SK-N-SH (cell line): ENCODE measurements at regions not wholly inside any gene's neighbourhood (a gene's known extent, or its start where the extent isn't known, plus 50 kb on each side); places are given as distances from the start of the nearest gene placed in this dataset.

Experiments used
- CTCF ChIA-PET: fragments of 300-600, 350-600 bp; formaldehyde crosslinking; extraction: SDS; loops from one replicate; lab custom pipeline; 2021; lab: Yijun Ruan, JAX
- POLR2A ChIA-PET: fragments of 350-600 bp; sonication (Branson Sonifier 250); formaldehyde crosslinking; extraction: SDS; loops from one replicate; lab custom pipeline; 2020; ENCODE audit warnings: antibody characterized with exemption, inconsistent platforms; lab: Yijun Ruan, JAX
- DNase-seq: peaks from one replicate; pipeline ENCODE4 v3.0.0; 2012
- H2AFZ ChIP-seq: fragments of 200-600 bp; sonication (generic); 2 replicates; pipeline ENCODE4 v1.8.1; 2016; ENCODE audit warnings: antibody characterized with exemption, mild to moderate bottlenecking, low read depth
- H3F3A ChIP-seq: fragments of 200-600 bp; sonication (generic); replicated peaks from 2 replicates; pipeline ENCODE3; 2016; ENCODE audit warnings: antibody characterized with exemption, mild to moderate bottlenecking; ENCODE audit not compliant: insufficient read depth
- H3K27ac ChIP-seq, 2 experiments: fragments of 200-500 bp in 1 of 2; fragments of 200-600 bp in 1 of 2; sonication (Bioruptor generic) in 1 of 2; sonication (generic), shearing (Covaris generic) in 1 of 2; 2 replicates each; pipeline versions ENCODE4 v1.5.1 to v1.6.1; 2014 to 2016; ENCODE audit warnings: low read depth in 2 of 2, inconsistent platforms in 1 of 2, low read length in 1 of 2, mild to moderate bottlenecking in 1 of 2, mixed read lengths in 1 of 2
- H3K27me3 ChIP-seq: fragments of 200-600 bp; sonication (generic), shearing (Covaris generic); 2 replicates; pipeline ENCODE4 v1.6.1; 2016; ENCODE audit warnings: mixed run types; ENCODE audit not compliant: insufficient read depth
- H3K36me3 ChIP-seq, 2 experiments: fragments of 200-500 bp in 1 of 2; fragments of 200-600 bp in 1 of 2; sonication (Bioruptor generic) in 1 of 2; sonication (generic) in 1 of 2; replicated peaks in 1 of 2; 2 replicates each; pipeline versions ENCODE3 to v1.5.1; 2014 to 2016; ENCODE audit warnings: low read length in 1 of 2, mild to moderate bottlenecking in 1 of 2; ENCODE audit not compliant: insufficient read depth in 2 of 2, control insufficient read depth in 1 of 2
- H3K4me1 ChIP-seq, 2 experiments: fragments of 200-500 bp in 1 of 2; fragments of 200-600 bp in 1 of 2; sonication (Bioruptor generic) in 1 of 2; sonication (generic), shearing (Covaris generic) in 1 of 2; 2 replicates each; pipeline versions ENCODE4 v1.5.1 to v1.6.1; 2014 to 2016; ENCODE audit warnings: low read depth in 1 of 2, low read length in 1 of 2, mixed run types in 1 of 2; ENCODE audit not compliant: insufficient read depth in 2 of 2, control insufficient read depth in 1 of 2
- H3K4me2 ChIP-seq: fragments of 200-600 bp; sonication (generic), shearing (Covaris generic); 2 replicates; pipeline ENCODE4 v1.6.1; 2017; ENCODE audit warnings: mixed run types
- H3K4me3 ChIP-seq, 2 experiments: fragments of 200-500 bp in 1 of 2; fragments of 200-600 bp in 1 of 2; sonication (Bioruptor generic) in 1 of 2; sonication (generic), shearing (Covaris generic) in 1 of 2; 2 replicates each; pipeline versions ENCODE4 v1.5.1 to v1.8.1; 2014 to 2016; ENCODE audit warnings: low read depth in 2 of 2, inconsistent platforms in 1 of 2, low read length in 1 of 2, mild to moderate bottlenecking in 1 of 2, mixed read lengths in 1 of 2, moderate library complexity in 1 of 2
- H3K79me2 ChIP-seq: fragments of 200-600 bp; sonication (generic); 2 replicates; pipeline ENCODE4 v1.8.1; 2017; ENCODE audit warnings: mild to moderate bottlenecking; ENCODE audit not compliant: insufficient read depth
- H3K9ac ChIP-seq: fragments of 200-600 bp; sonication (generic); 2 replicates; pipeline ENCODE4 v1.6.1; 2017; ENCODE audit warnings: mixed run types
- H3K9me2 ChIP-seq: fragments of 200-600 bp; sonication (generic); 2 replicates; pipeline ENCODE4 v1.6.1; 2017; ENCODE audit warnings: mixed run types
- H3K9me3 ChIP-seq: fragments of 200-600 bp; sonication (generic); 2 replicates; pipeline ENCODE4 v1.6.1; 2017; ENCODE audit warnings: mixed run types, mild to moderate bottlenecking, moderate library complexity
- H4K20me1 ChIP-seq: fragments of 200-600 bp; sonication (generic); 2 replicates; pipeline ENCODE4 v1.6.1; 2017; ENCODE audit warnings: mild to moderate bottlenecking, mixed run types; ENCODE audit not compliant: insufficient read depth
- CHD2 ChIP-seq: fragments of 150-350 bp; IDR thresholded peaks from 2 replicates; pipeline ENCODE4 v1.6.1; 2018; ENCODE audit warnings: low read length; ENCODE audit not compliant: partially characterized antibody
- EZH2phosphoT487 ChIP-seq: fragments of 200-600 bp; sonication (generic); IDR thresholded peaks from 2 replicates; pipeline ENCODE4 v1.6.1; 2017; ENCODE audit warnings: low read depth, mixed run types, mild to moderate bottlenecking, antibody characterized with exemption, moderate library complexity, borderline replicate concordance
- FOSL2 ChIP-seq: IDR thresholded peaks from 2 replicates; pipeline ENCODE4 v1.4.0; 2012; ENCODE audit warnings: low read depth, mild to moderate bottlenecking, moderate library complexity, borderline replicate concordance
- FOXM1 ChIP-seq: IDR thresholded peaks from 2 replicates; pipeline ENCODE4 v1.4.0; 2012; ENCODE audit warnings: low read depth, mild to moderate bottlenecking
- GABPA ChIP-seq: IDR thresholded peaks from 2 replicates; pipeline ENCODE4 v1.4.0; 2012; ENCODE audit warnings: low read depth, mild to moderate bottlenecking
- JUND ChIP-seq: IDR thresholded peaks from 2 replicates; pipeline ENCODE4 v1.4.0; 2012
- MEF2A ChIP-seq: IDR thresholded peaks from 2 replicates; pipeline ENCODE4 v1.4.0; 2012; ENCODE audit warnings: low read depth, borderline replicate concordance
- NFIC ChIP-seq: IDR thresholded peaks from 2 replicates; pipeline ENCODE4 v1.4.0; 2012; ENCODE audit warnings: borderline replicate concordance
- NRF1 ChIP-seq: IDR thresholded peaks from 2 replicates; pipeline ENCODE4 v1.6.1; 2012; ENCODE audit warnings: low read depth, mild to moderate bottlenecking, low read length
- RAD21 ChIP-seq: IDR thresholded peaks from 2 replicates; pipeline ENCODE4 v1.6.1; 2012; ENCODE audit warnings: mild to moderate bottlenecking, low read length
- RCOR1 ChIP-seq: fragments of 150-350 bp; IDR thresholded peaks from 2 replicates; pipeline ENCODE4 v1.6.1; 2017; ENCODE audit warnings: antibody characterized with exemption, low read length
- RFX5 ChIP-seq: IDR thresholded peaks from 2 replicates; pipeline ENCODE4 v1.6.1; 2012; ENCODE audit warnings: mild to moderate bottlenecking, improper control_type of control experiment, low read length
- RXRA ChIP-seq: IDR thresholded peaks from 2 replicates; pipeline ENCODE4 v1.4.0; 2012; ENCODE audit warnings: low read depth, mild to moderate bottlenecking, borderline replicate concordance
- SIN3A ChIP-seq: IDR thresholded peaks from 2 replicates; pipeline ENCODE4 v1.6.1; 2012; ENCODE audit warnings: low read depth, mild to moderate bottlenecking, low read length, moderate library complexity, borderline replicate concordance
- TAF1 ChIP-seq: IDR thresholded peaks from 2 replicates; pipeline ENCODE4 v1.6.1; 2012; ENCODE audit warnings: low read depth, mild to moderate bottlenecking, low read length, moderate library complexity, borderline replicate concordance
- YY1 ChIP-seq: IDR thresholded peaks from 2 replicates; pipeline ENCODE4 v1.4.0; 2012; ENCODE audit warnings: low read depth, mild to moderate bottlenecking
- WGBS: methylation state at CpG from one replicate; pipeline ENCODE4 v1.1.6; 2017; ENCODE audit warnings: low lambda C conversion rate; 5-methylcytosine and 5-hydroxymethylcytosine counted together
- TF ChIP-seq, protein P1 (sequence below): IDR thresholded peaks from 2 replicates; pipeline ENCODE4 v1.4.0; 2012; ENCODE audit warnings: low read depth, borderline replicate concordance
- TF ChIP-seq, protein P2 (sequence below): fragments of 150-350 bp; IDR thresholded peaks from 2 replicates; pipeline ENCODE4 v1.6.1; 2016; ENCODE audit warnings: mild to moderate bottlenecking, low read depth, low read length

DNA sequence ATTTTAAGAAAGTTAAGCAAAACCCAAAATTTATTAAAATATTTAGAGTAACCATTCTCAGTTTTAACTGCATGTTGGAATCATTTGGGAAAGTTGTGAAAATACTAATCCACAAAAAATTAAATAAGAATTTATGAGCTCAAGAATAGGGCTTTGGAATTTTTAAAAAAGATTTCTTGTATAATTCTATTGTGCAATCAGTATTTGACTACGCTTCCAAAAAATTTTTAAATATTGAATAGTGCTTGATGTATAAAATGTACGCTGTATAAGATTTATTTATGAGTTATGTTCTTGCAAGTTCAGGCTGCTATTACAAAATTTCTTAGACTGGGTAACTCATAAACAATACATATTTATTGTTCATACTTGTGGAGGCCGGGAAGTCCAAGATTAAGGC is 571.7 kb downstream of the MMUT start:
- Histone ChIP-seq H3K4me3 (no peak overlapping the region), H4K20me1 (no peaks in the 10 kb centered on the region), H3K27ac (no peak overlapping the region), H3K4me2 (no peak overlapping the region), H2AFZ (no peak overlapping the region), H3K9me2 (no peaks in the 10 kb centered on the region), H3K79me2 (no peaks in the 10 kb centered on the region), H3K9ac (no peak overlapping the region), H3K27me3 (no peaks in the 10 kb centered on the region), H3K4me1 (no peaks in the 10 kb centered on the region), H3K36me3 (no peaks in the 10 kb centered on the region), H3K9me3 (no peaks in the 10 kb centered on the region), H3F3A (no peaks in the 10 kb centered on the region)
- ChIA-PET POLR2A (no interaction called here), CTCF (no interaction called here)
- TF ChIP-seq RXRA (no peak), FOSL2 (no peak), FOXM1 (no peak), GABPA (no peak), EZH2phosphoT487 (no peak), JUND (no peak), RCOR1 (no peak), YY1 (no peak), CHD2 (no peak), SIN3A (no peak), NFIC (no peak), NRF1 (no peak), TAF1 (no peak), RFX5 (no peak)
- TF ChIP-seq, protein P1, sequence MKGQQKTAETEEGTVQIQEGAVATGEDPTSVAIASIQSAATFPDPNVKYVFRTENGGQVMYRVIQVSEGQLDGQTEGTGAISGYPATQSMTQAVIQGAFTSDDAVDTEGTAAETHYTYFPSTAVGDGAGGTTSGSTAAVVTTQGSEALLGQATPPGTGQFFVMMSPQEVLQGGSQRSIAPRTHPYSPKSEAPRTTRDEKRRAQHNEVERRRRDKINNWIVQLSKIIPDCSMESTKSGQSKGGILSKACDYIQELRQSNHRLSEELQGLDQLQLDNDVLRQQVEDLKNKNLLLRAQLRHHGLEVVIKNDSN: no peak
- TF ChIP-seq, protein P2, sequence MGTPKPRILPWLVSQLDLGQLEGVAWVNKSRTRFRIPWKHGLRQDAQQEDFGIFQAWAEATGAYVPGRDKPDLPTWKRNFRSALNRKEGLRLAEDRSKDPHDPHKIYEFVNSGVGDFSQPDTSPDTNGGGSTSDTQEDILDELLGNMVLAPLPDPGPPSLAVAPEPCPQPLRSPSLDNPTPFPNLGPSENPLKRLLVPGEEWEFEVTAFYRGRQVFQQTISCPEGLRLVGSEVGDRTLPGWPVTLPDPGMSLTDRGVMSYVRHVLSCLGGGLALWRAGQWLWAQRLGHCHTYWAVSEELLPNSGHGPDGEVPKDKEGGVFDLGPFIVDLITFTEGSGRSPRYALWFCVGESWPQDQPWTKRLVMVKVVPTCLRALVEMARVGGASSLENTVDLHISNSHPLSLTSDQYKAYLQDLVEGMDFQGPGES: no peak
- WGBS: 19% methylated on average over 3 of the region's 3 CpGs
- no peak for DNase-seq

DNA sequence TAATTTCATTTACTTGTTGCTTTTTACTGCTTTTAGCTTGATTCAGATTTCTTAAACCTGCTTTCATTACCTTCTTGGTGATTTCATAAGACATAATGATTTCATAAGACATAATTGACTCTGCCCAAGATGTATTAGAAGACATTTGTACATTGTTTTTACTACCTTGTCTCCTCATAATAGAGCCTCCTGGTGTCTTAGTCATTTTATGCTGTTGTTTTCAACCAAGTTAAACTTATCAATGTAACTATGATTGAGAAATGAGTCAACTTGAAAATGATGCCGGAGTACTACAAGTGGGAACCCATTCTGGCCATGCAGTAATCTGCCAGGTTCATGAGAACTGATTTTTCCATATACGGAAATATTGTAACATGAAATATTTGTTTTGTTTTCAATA is 573.6 kb downstream of the MMUT start:
- H3K4me3 ChIP-seq: no peak overlapping the region
- DNase-seq: no peak
- H3K4me2 ChIP-seq: no peak overlapping the region
- no peak for TF ChIP-seq RFX5
- TF ChIP-seq JUND: no peak
- TF ChIP-seq RAD21: no peak
- no peak for TF ChIP-seq FOSL2
- TF ChIP-seq FOXM1: no peak
- no peak for TF ChIP-seq MEF2A
- no peak for TF ChIP-seq SIN3A
- no peaks in the 10 kb centered on the region for H3K9me2 ChIP-seq
- H3K27ac ChIP-seq: no peak overlapping the region
- CTCF ChIA-PET: interaction anchor here (1.6 kb wide), 1 partner anchor 520 kb away, joined by 5 read pairs; no protein-coding TSS in a partner anchor
- no peaks in the 10 kb centered on the region for H3K79me2 ChIP-seq
- POLR2A ChIA-PET: no interaction called here
- no peaks in the 10 kb centered on the region for H3K9me3 ChIP-seq
- H3K36me3 ChIP-seq: no peaks in the 10 kb centered on the region
- no peak overlapping the region for H3K9ac ChIP-seq
- no peak overlapping the region for H2AFZ ChIP-seq
- H3K27me3 ChIP-seq: no peaks in the 10 kb centered on the region
- no peaks in the 10 kb centered on the region for H3F3A ChIP-seq
- WGBS: 47% methylated on average over 2 of the region's 2 CpGs
- H3K4me1 ChIP-seq: no peaks in the 10 kb centered on the region
- H4K20me1 ChIP-seq: no peaks in the 10 kb centered on the region
